ENCODE measurements at regions not wholly inside any gene's neighbourhood (a gene's known extent, or its start where the extent isn't known, plus 50 kb on each side); places are given as distances from the start of the nearest gene placed in this dataset.

DNA sequence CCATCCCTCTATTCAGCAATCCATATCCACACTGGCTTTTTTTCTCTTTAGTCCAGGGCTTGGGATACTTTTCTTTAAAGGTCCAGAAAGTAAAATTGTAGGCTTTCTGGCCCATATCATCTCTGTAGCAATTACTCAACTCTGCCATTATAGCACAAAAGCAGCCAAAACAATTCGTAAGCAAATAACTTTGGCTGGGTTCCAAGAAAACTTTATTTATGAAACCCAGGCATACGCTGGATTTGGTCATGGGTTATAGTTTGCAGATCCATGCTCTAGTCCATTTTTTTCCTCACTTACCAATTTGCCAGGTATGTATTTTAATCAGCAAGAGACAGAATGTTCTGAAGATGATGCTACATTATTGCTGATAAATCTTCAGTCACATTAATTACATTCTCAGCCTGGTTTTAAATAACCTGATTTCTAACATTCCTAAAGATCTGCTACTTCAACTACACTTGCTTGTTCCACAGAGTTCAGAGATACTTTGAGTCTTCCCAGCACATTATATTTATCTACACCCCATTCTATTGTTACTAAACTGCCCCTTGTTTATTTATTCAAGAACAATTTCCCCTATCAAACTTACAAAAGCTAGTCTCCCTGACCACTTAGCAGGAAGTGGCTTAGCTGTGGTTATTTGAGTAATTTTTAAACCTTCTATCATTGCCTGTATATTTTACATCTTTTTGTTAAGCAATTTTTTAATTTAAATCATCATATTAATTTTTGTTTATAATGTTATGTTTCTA lies 161.0 kb downstream of the ISL1 start:
- DNase-seq, result no peak
- Histone ChIP-seq H3K4me1 (no peaks in the 10 kb centered on the region), H3K27me3 (no peaks in the 10 kb centered on the region), H3K4me3 (replicated peaks in 1 of 3) (no peak overlapping the region), H3K36me3 (no peaks in the 10 kb centered on the region), H3K9me3 (no peaks in the 10 kb centered on the region), H3K27ac (no peak overlapping the region)
- no peak for TF ChIP-seq POLR2A (IDR thresholded peaks at IDR 0.05)
- TF ChIP-seq, protein P1, sequence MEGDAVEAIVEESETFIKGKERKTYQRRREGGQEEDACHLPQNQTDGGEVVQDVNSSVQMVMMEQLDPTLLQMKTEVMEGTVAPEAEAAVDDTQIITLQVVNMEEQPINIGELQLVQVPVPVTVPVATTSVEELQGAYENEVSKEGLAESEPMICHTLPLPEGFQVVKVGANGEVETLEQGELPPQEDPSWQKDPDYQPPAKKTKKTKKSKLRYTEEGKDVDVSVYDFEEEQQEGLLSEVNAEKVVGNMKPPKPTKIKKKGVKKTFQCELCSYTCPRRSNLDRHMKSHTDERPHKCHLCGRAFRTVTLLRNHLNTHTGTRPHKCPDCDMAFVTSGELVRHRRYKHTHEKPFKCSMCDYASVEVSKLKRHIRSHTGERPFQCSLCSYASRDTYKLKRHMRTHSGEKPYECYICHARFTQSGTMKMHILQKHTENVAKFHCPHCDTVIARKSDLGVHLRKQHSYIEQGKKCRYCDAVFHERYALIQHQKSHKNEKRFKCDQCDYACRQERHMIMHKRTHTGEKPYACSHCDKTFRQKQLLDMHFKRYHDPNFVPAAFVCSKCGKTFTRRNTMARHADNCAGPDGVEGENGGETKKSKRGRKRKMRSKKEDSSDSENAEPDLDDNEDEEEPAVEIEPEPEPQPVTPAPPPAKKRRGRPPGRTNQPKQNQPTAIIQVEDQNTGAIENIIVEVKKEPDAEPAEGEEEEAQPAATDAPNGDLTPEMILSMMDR (IDR thresholded peaks at IDR 0.05), result no peak
- 50 to 58% methylated on average over 2 of the region's 2 CpGs for WGBS, 2 donors
- intact Hi-C loops (cut with DNase I), result no loop called here

DNA sequence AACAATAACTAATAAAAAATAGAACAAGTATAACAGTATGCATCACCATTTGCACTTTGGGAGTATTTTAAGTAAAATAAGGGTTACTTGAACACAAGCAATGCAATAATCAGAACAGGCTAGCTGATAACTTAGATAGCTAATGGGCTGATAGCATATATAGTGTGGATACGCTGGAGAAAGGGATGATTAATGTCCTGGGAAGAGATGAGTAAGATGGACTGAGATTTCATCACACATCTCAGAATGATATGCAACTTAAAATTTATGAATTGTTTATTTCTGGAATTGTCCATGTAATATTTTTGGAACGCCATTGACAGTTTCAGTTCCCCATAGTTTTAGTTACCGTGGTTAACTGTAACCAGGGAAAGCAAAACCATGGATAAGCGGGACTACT lies 173.6 kb downstream of the ISL1 start:
- DNase-seq, result no peak
- no peaks in the 10 kb centered on the region for H3K27me3 ChIP-seq
- WGBS, 2 donors, result 88 to 93% methylated on average over 4 of the region's 4 CpGs
- no peaks in the 10 kb centered on the region for H3K4me1 ChIP-seq
- H3K9me3 ChIP-seq, result no peaks in the 10 kb centered on the region
- H3K27ac ChIP-seq, result no peak overlapping the region
- intact Hi-C loops (cut with DNase I), result no loop called here
- no peak for TF ChIP-seq POLR2A (IDR thresholded peaks at IDR 0.05)
- H3K4me3 ChIP-seq (replicated peaks in 1 of 3), result no peak overlapping the region
- no peaks in the 10 kb centered on the region for H3K36me3 ChIP-seq

DNA sequence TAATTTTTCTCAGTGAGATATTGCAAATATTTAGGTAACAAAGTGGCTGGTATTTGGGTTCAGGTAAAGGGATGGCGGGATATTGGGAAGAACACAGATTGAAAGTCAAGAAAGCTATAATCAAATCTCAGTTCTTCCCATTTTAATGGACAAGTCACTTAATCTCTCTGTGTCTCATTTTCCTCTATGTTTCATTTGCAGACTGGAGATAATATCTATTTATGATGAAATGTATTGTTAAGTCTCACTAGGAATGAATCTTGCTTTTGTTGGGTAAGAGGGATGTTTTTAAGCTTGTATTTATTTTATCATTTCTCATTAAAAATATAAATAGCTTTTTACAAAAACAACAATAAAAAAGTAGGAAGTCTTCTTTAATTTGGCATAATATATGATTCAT lies 175.4 kb downstream of the ISL1 start:
- intact Hi-C loops (cut with DNase I), result no loop called here
- TF ChIP-seq, protein P1 (IDR thresholded peaks at IDR 0.05), result no peak
- no peak for TF ChIP-seq POLR2A (IDR thresholded peaks at IDR 0.05)
- 90 to 94% methylated on average over 1 of the region's 1 CpG for WGBS, 2 donors

DNA sequence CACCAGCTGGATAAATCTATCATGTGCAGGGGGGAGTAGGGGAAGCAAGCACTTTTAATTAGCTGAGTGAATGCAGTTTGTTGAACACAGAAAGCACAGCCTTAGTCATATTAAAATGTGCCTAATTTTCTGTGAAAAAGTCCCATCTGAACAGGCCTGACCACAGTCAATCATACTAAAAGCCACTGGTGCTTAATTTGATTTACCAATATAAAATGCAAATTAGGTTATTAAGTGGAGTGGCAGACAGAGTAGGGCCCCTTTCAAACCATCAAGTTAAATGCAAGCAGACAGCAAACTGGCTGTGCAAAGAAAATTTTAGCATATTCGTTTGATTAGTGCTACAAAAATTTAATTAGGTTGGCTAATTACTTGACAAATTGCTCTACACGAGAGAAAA lies 176.1 kb downstream of the ISL1 start:
- no peak for DNase-seq
- TF ChIP-seq, protein P1 (IDR thresholded peaks at IDR 0.05), result no peak
- TF ChIP-seq POLR2A (IDR thresholded peaks at IDR 0.05), result no peak
- no peak overlapping the region for H3K27ac ChIP-seq
- H3K9me3 ChIP-seq, result no peaks in the 10 kb centered on the region
- H3K4me3 ChIP-seq (replicated peaks in 1 of 3), result no peak overlapping the region
- intact Hi-C loops (cut with DNase I), result no loop called here
- no peaks in the 10 kb centered on the region for H3K4me1 ChIP-seq
- 70 to 75% methylated on average over 2 of the region's 2 CpGs for WGBS, 2 donors
- H3K27me3 ChIP-seq, result no peaks in the 10 kb centered on the region
- H3K36me3 ChIP-seq, result no peaks in the 10 kb centered on the region

More for the DNA sequence above, 175.4 kb downstream of the ISL1 start:
- H3K9me3 ChIP-seq, result no peaks in the 10 kb centered on the region
- no peaks in the 10 kb centered on the region for H3K36me3 ChIP-seq
- no peaks in the 10 kb centered on the region for H3K4me1 ChIP-seq
- H3K27me3 ChIP-seq, result no peaks in the 10 kb centered on the region
- DNase-seq, result no peak
- no peak overlapping the region for H3K4me3 ChIP-seq (replicated peaks in 1 of 3)
- H3K27ac ChIP-seq, result no peak overlapping the region

DNA sequence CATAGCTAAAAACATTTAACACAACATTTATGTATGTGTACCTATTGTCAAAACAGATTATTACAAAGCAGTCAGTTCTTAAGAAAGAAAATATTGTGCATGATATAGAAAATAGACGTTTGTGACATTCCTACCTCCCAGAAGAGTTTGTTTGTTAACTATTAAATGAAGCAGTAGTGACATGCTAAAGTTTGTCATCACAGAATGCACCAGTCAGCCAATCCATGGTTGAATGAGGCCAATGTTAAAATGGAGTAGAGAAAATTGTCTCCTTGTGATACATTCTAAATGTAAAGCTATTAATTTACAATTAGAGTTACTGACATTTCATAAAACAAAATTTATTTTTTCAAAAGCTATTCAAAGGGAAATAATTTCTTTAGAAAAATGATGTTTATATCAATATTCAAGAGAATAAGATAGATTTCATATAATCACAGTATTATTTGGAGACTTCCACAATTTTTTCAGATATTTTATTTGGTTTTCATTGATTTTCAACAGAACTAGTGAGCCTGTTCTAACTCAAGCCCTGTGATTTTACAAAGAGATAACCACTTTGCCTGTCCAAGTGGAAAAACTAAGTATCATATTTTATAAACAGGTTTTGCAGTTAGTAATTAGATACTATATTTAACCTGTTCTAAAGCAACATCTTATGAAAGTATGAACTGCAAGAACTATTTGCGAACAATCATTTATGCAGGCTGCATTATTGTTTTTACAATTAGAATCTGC lies 176.8 kb downstream of the ISL1 start:
- H3K27me3 ChIP-seq, result no peaks in the 10 kb centered on the region
- H3K4me3 ChIP-seq (replicated peaks in 1 of 3), result no peak overlapping the region
- 73 to 79% methylated on average over 2 of the region's 2 CpGs for WGBS, 2 donors
- no peaks in the 10 kb centered on the region for H3K36me3 ChIP-seq
- TF ChIP-seq, protein P1 (IDR thresholded peaks at IDR 0.05), result no peak
- no peak for TF ChIP-seq POLR2A (IDR thresholded peaks at IDR 0.05)
- no peaks in the 10 kb centered on the region for H3K9me3 ChIP-seq
- DNase-seq, result no peak
- intact Hi-C loops (cut with DNase I), result no loop called here
- H3K4me1 ChIP-seq, result no peaks in the 10 kb centered on the region
- no peak overlapping the region for H3K27ac ChIP-seq
